Endothelial cell of umbilical vein (primary cell): ENCODE measurements at regions not wholly inside any gene's neighbourhood (a gene's known extent, or its start where the extent isn't known, plus 50 kb on each side); places are given as distances from the start of the nearest gene placed in this dataset.
A peak's percentile ranks its signal among the peaks of the same experiment; 100 is the strongest.

ENCODE experiments used
- BruUV-seq: library from RNA; stranded (reverse); fragments of 400-500 nt; replicated peaks from 2 replicates; lab custom pipeline; 2021; lab: Mats Ljungman, UMichigan
- CTCF ChIA-PET: fragments of 300-600, 350-600 bp; sonication (Branson Sonifier 250); formaldehyde crosslinking; loops from one replicate; lab custom pipeline; 2021; ENCODE audit warnings: antibody characterized with exemption, inconsistent platforms; lab: Charles Lee
- POLR2A ChIA-PET: fragments of 300-600, 350-600 bp; sonication (Branson Sonifier 250); formaldehyde crosslinking; loops from one replicate; lab custom pipeline; 2021; ENCODE audit warnings: antibody characterized with exemption, inconsistent platforms; lab: Charles Lee
- DNase-seq: peaks from one replicate; pipeline ENCODE4 v3.0.0-alpha.2; 2011; ENCODE audit warnings: low read depth, low spot score
- FAIRE-seq: peaks from 2 replicates; lab custom pipeline; 2011; peaks lifted over from hg19 to GRCh38; lab: Jason Lieb, UNC
- H2AFZ ChIP-seq: 2 replicates; pipeline ENCODE4 v1.6.0; 2012; ENCODE audit warnings: low read depth, low read length, control low read depth, inconsistent platforms
- H3K27ac ChIP-seq: 2 replicates; pipeline ENCODE4 v1.5.1; 2011; ENCODE audit warnings: low read depth, mild to moderate bottlenecking, control low read depth, low read length, moderate library complexity; ENCODE audit not compliant: insufficient read depth
- H3K27me3 ChIP-seq, 2 experiments: 2 replicates each; pipeline versions ENCODE4 v1.6.0 to v1.6.1; 2011; ENCODE audit warnings: low read length in 2 of 2, mixed read lengths in 1 of 2; ENCODE audit not compliant: control insufficient read depth in 2 of 2, insufficient read depth in 2 of 2
- H3K36me3 ChIP-seq, 2 experiments: 2 replicates in 1 of 2; 3 replicates in 1 of 2; pipeline ENCODE4 v1.5.1; 2011; ENCODE audit warnings: low read length in 2 of 2, mild to moderate bottlenecking in 1 of 2, moderate library complexity in 1 of 2; ENCODE audit not compliant: control insufficient read depth in 2 of 2, insufficient read depth in 2 of 2; ENCODE audit errors: extremely low read depth in 1 of 2
- H3K4me1 ChIP-seq: 3 replicates; pipeline ENCODE4 v1.5.1; 2011; ENCODE audit warnings: mild to moderate bottlenecking, low read length; ENCODE audit not compliant: control insufficient read depth, insufficient read depth; ENCODE audit errors: extremely low read depth
- H3K4me2 ChIP-seq: 2 replicates; pipeline ENCODE4 v1.6.1; 2011; ENCODE audit warnings: low read length, control low read depth, mixed read lengths; ENCODE audit not compliant: insufficient read depth
- H3K4me3 ChIP-seq, 3 experiments: fragments of 200-600 bp in 1 of 3; sonication (generic), shearing (Covaris generic) in 1 of 3; replicated peaks in 1 of 3; 2 replicates each; pipeline ENCODE4 v1.5.1; 2011 to 2016; ENCODE audit warnings: control low read depth in 3 of 3, low read length in 3 of 3, mild to moderate bottlenecking in 2 of 3, inconsistent platforms in 1 of 3, low read depth in 1 of 3, moderate library complexity in 1 of 3; ENCODE audit not compliant: insufficient read depth in 1 of 3
- H3K79me2 ChIP-seq: 2 replicates; pipeline ENCODE4 v1.6.0; 2012; ENCODE audit warnings: low read length, inconsistent platforms; ENCODE audit not compliant: control insufficient read depth, insufficient read depth
- H3K9ac ChIP-seq: replicated peaks from 2 replicates; pipeline ENCODE3; 2011; ENCODE audit warnings: low read length, control low read depth; ENCODE audit not compliant: insufficient read depth; ENCODE audit errors: extremely low read depth
- H3K9me1 ChIP-seq: replicated peaks from 3 replicates; pipeline ENCODE4 v1.6.0; 2011; ENCODE audit warnings: mild to moderate bottlenecking, low read length; ENCODE audit not compliant: control insufficient read depth, insufficient read depth; ENCODE audit errors: extremely low read depth
- H3K9me3 ChIP-seq: replicated peaks from 2 replicates; pipeline ENCODE4 v1.5.1; 2012; ENCODE audit warnings: low read length, inconsistent platforms; ENCODE audit not compliant: control insufficient read depth, insufficient read depth
- H4K20me1 ChIP-seq: replicated peaks from 2 replicates; pipeline ENCODE3; 2011; ENCODE audit warnings: mild to moderate bottlenecking, low read length; ENCODE audit not compliant: control insufficient read depth, insufficient read depth; ENCODE audit errors: extremely low read depth
- CTCF ChIP-seq, 2 donors: IDR thresholded peaks; 1 replicate in 1 of 2; 2 replicates in 1 of 2; pipeline ENCODE4 v1.5.1; 2011; ENCODE audit warnings: low read length in 2 of 2, mild to moderate bottlenecking in 2 of 2, moderate library complexity in 2 of 2, control low read depth in 1 of 2, inconsistent platforms in 1 of 2, low read depth in 1 of 2; ENCODE audit not compliant: insufficient read depth in 1 of 2; ENCODE audit errors: extremely low read depth in 1 of 2
- EZH2 ChIP-seq: IDR thresholded peaks from 2 replicates; pipeline ENCODE4 v1.6.1; 2012; ENCODE audit warnings: borderline replicate concordance, low read depth, mild to moderate bottlenecking, moderate library complexity, low read length, inconsistent platforms; ENCODE audit not compliant: severe bottlenecking
- GATA2 ChIP-seq: IDR thresholded peaks from 2 replicates; pipeline ENCODE4 v1.7.0; 2011; ENCODE audit warnings: low read depth, mild to moderate bottlenecking, moderate library complexity, mixed read lengths, low read length; ENCODE audit not compliant: insufficient read length, insufficient read depth
- MAX ChIP-seq: IDR thresholded peaks from 2 replicates; pipeline ENCODE4 v1.6.1; 2011; ENCODE audit not compliant: insufficient read depth, insufficient read length
- POLR2A ChIP-seq: IDR thresholded peaks from 2 replicates; pipeline ENCODE4 v1.6.1; 2012; ENCODE audit warnings: low read depth, mild to moderate bottlenecking, control low read depth, low read length
- POLR2AphosphoS5 ChIP-seq: IDR thresholded peaks from 2 replicates; pipeline ENCODE4 v1.6.1; 2012; ENCODE audit warnings: low read depth, mild to moderate bottlenecking, control low read depth, low read length, moderate library complexity; ENCODE audit not compliant: insufficient read depth
- dilution Hi-C: fragments of 300-500 bp; cut with MboI; formaldehyde crosslinking; loops from one replicate; pipeline ENCODE4 v1.15.0; 2019; ENCODE audit warnings: low sequenced_read_pairs; ENCODE audit not compliant: extremely low pct_ligation_motif_present
- intact Hi-C: fragments of 100-400 bp; cut with micrococcal nuclease; formaldehyde crosslinking; loops from one replicate; pipeline ENCODE4 v1.10.0; 2022

GRCh38 chr1:87841332-87841731 lies 512.7 kb downstream of the LMO4 start:
- intact Hi-C loops: no loop called here
- CTCF ChIA-PET: no interaction called here
- H3K9me3 ChIP-seq: no peaks in the 10 kb centered on the region
- dilution Hi-C loops: no loop called here
- H3K4me1 ChIP-seq: no peaks in the 10 kb centered on the region
- no peak overlapping the region for H3K27ac ChIP-seq
- TF ChIP-seq MAX (no peak), CTCF (IDR thresholded peaks at IDR 0.05; ENCODE audit: extremely low read depth in 1 of 2, insufficient read depth in 1 of 2, low read depth in 1 of 2, low read length in 2 of 2) (no peak)
- no peaks in the 10 kb centered on the region for H3K36me3 ChIP-seq
- no peaks in the 10 kb centered on the region for H3K79me2 ChIP-seq
- H3K9me1 ChIP-seq: no peaks in the 10 kb centered on the region
- no peak overlapping the region for H3K4me3 ChIP-seq
- no TSS peak for BruUV-seq
- no peaks in the 10 kb centered on the region for H3K27me3 ChIP-seq
- DNase-seq (no peak), FAIRE-seq (no peak)
- H3K4me2 ChIP-seq: no peak overlapping the region
- H4K20me1 ChIP-seq: no peaks in the 10 kb centered on the region
- no peak overlapping the region for H3K9ac ChIP-seq
- POLR2A ChIA-PET: no interaction called here
- H2AFZ ChIP-seq: no peak overlapping the region

GRCh38 chr1:87842156-87842555 lies 513.5 kb downstream of the LMO4 start:
- Histone ChIP-seq H3K4me3 (no peak overlapping the region), H3K9me1 (no peaks in the 10 kb centered on the region), H3K4me1 (no peaks in the 10 kb centered on the region), H3K4me2 (no peak overlapping the region), H4K20me1 (no peaks in the 10 kb centered on the region), H3K36me3 (no peaks in the 10 kb centered on the region), H2AFZ (no peak overlapping the region), H3K27me3 (no peaks in the 10 kb centered on the region), H3K9me3 (no peaks in the 10 kb centered on the region), H3K79me2 (no peaks in the 10 kb centered on the region), H3K27ac (no peak overlapping the region), H3K9ac (no peak overlapping the region)
- no peak for TF ChIP-seq CTCF (IDR thresholded peaks at IDR 0.05; ENCODE audit: extremely low read depth in 1 of 2, insufficient read depth in 1 of 2, low read depth in 1 of 2, low read length in 2 of 2)
- TF ChIP-seq POLR2AphosphoS5: no peak
- no peak for TF ChIP-seq POLR2A
- TF ChIP-seq GATA2: no peak
- TF ChIP-seq EZH2: no peak
- DNase-seq: no peak
- intact Hi-C loops: no loop called here
- CTCF ChIA-PET: no interaction called here
- FAIRE-seq: peak; percentile 44
- POLR2A ChIA-PET: no interaction called here
- dilution Hi-C loops: no loop called here
- no TSS peak for BruUV-seq
